ENCODE measurements at regions not wholly inside any gene's neighbourhood (a gene's known extent, or its start where the extent isn't known, plus 50 kb on each side); places are given as distances from the start of the nearest gene placed in this dataset.
"Not testable (repeated sequence)": the region's sequence is repeated elsewhere in the genome, so short reads cannot be mapped to it uniquely, and the experiment has no call there.

DNA sequence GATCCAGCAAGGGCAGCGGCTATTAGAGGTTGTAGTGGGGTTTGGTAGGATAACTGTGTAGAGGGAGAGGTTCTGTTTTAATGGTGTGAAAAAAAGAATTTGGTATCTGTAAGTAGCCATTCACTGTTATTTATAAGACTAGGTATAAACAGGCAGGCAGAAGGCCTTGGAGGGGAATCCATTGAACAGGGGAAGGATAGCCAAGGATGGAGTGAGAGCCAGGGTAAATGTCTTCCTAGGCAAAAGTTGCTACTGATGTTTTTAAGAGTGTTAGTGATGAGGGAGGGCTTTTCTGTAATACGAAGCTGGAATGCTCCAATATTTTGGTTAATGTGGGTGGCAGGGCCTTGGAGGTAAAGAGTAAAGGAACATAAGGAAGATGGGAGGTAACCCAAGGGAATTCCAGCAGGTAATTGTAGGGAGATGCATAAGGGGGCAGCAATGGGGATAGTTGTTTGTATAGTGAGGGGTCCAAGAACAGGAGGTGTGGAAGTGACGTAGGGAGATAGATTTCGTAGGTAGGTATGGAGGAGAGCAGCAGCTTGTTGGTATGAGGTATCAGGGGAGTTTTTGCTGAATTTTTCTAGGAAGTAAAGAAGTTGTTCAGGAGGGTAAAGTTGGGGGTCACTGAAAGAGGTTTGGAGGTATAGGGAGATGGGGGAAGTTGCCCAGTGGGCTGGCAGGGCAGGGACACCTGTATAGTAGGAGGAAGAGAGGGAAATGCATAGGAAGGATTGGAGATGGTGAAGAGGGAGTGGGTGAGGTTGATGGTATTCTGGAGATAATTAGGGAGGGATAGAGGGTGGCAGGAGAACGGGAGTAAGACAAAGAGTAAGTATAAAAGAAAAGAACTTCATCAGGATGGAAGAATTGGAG lies 752.4 kb upstream of the ADGRB3 start:
- no peak overlapping the region for H3K4ac ChIP-seq (ENCODE audit: low read length)
- H2BK15ac ChIP-seq (ENCODE audit: low read length) = no peak overlapping the region
- no peak overlapping the region for H2AK5ac ChIP-seq (ENCODE audit: low read depth, low read length)
- H3K36me3 ChIP-seq (replicated peaks in 1 of 2; ENCODE audit: control insufficient read depth in 2 of 2, insufficient read depth in 2 of 2, low read length in 2 of 2) = no peaks in the 10 kb centered on the region
- no peak overlapping the region for H2BK120ac ChIP-seq (ENCODE audit: low read depth, low read length)
- no peak overlapping the region for H3K27ac ChIP-seq (replicated peaks; ENCODE audit: low read length)
- WGBS, 2 donors (ENCODE audit: extremely low coverage in 2 of 2, insufficient read length in 2 of 2, insufficient replicate concordance in 1 of 2) = 100% methylated on average over 2 of the region's 5 CpGs
- H3K23ac ChIP-seq (ENCODE audit: low read depth, low read length, poor library complexity) = no peak overlapping the region
- H2AFZ ChIP-seq (ENCODE audit: low read length) = no peak overlapping the region
- H3K9me3 ChIP-seq (replicated peaks in 1 of 2; ENCODE audit: control insufficient read depth in 2 of 2, insufficient read depth in 1 of 2, low read depth in 1 of 2, low read length in 2 of 2) = no peaks in the 10 kb centered on the region
- H2BK12ac ChIP-seq (ENCODE audit: low read length) = no peak overlapping the region
- no peak overlapping the region for H3K4me3 ChIP-seq (ENCODE audit: low read length in 2 of 2)
- H2BK5ac ChIP-seq (ENCODE audit: low read length) = no peak overlapping the region
- H3K4me2 ChIP-seq (ENCODE audit: insufficient read depth, low read length, poor library complexity, severe bottlenecking) = no peak overlapping the region
- no peak overlapping the region for H4K91ac ChIP-seq (ENCODE audit: low read depth, low read length, poor library complexity)
- no peaks in the 10 kb centered on the region for H3K27me3 ChIP-seq (ENCODE audit: control insufficient read depth in 3 of 3, insufficient read depth in 3 of 3, low read depth in 1 of 3, low read length in 3 of 3)
- no peaks in the 10 kb centered on the region for H3K79me1 ChIP-seq (ENCODE audit: low read depth, low read length)
- no peak overlapping the region for H4K8ac ChIP-seq (ENCODE audit: low read depth, low read length)
- H3K9ac ChIP-seq (ENCODE audit: low read depth, low read length, poor library complexity) = no peak overlapping the region
- H3K18ac ChIP-seq (ENCODE audit: low read length) = no peak overlapping the region
- no peak overlapping the region for H3K14ac ChIP-seq (ENCODE audit: low read length)
- no peak for DNase-seq (ENCODE audit: low spot score)
- no peaks in the 10 kb centered on the region for H3K4me1 ChIP-seq (ENCODE audit: control insufficient read depth in 2 of 2, insufficient read depth in 1 of 2, low read depth in 1 of 2, low read length in 2 of 2)

- Histone ChIP-seq H3K27ac (replicated peaks; ENCODE audit: low read length) (no peak overlapping the region), H3K4me3 (ENCODE audit: low read length in 2 of 2) (no peak overlapping the region), H3K14ac (ENCODE audit: low read length) (no peak overlapping the region), H3K27me3 (ENCODE audit: control insufficient read depth in 3 of 3, insufficient read depth in 3 of 3, low read depth in 1 of 3, low read length in 3 of 3) (no peaks in the 10 kb centered on the region), H3K23ac (ENCODE audit: low read depth, low read length, poor library complexity) (no peak overlapping the region), H4K91ac (ENCODE audit: low read depth, low read length, poor library complexity) (no peak overlapping the region), H2BK5ac (ENCODE audit: low read length) (no peak overlapping the region), H4K8ac (ENCODE audit: low read depth, low read length) (no peak overlapping the region), H2BK120ac (ENCODE audit: low read depth, low read length) (no peak overlapping the region), H3K79me1 (ENCODE audit: low read depth, low read length) (no peaks in the 10 kb centered on the region), H2AFZ (ENCODE audit: low read length) (no peak overlapping the region), H2AK5ac (ENCODE audit: low read depth, low read length) (no peak overlapping the region), H3K9me3 (replicated peaks in 1 of 2; ENCODE audit: control insufficient read depth in 2 of 2, insufficient read depth in 1 of 2, low read depth in 1 of 2, low read length in 2 of 2) (no peaks in the 10 kb centered on the region), H3K18ac (ENCODE audit: low read length) (no peak overlapping the region), H3K9ac (ENCODE audit: low read depth, low read length, poor library complexity) (no peak overlapping the region), H3K4me1 (ENCODE audit: control insufficient read depth in 2 of 2, insufficient read depth in 1 of 2, low read depth in 1 of 2, low read length in 2 of 2) (no peaks in the 10 kb centered on the region), H3K36me3 (replicated peaks in 1 of 2; ENCODE audit: control insufficient read depth in 2 of 2, insufficient read depth in 2 of 2, low read length in 2 of 2) (no peaks in the 10 kb centered on the region), H3K4me2 (ENCODE audit: insufficient read depth, low read length, poor library complexity, severe bottlenecking) (no peak overlapping the region), H3K4ac (ENCODE audit: low read length) (no peak overlapping the region), H2BK15ac (ENCODE audit: low read length) (no peak overlapping the region), H2BK12ac (ENCODE audit: low read length) (no peak overlapping the region)
- no peak for DNase-seq (ENCODE audit: low spot score)
- no CpG with 5 or more reads among the region's 4 CpGs for WGBS, 2 donors (ENCODE audit: extremely low coverage in 2 of 2, insufficient read length in 2 of 2, insufficient replicate concordance in 1 of 2)
Observed at GRCh38 chr6:67881706-67882065, 753.4 kb upstream of the ADGRB3 start.

DNA sequence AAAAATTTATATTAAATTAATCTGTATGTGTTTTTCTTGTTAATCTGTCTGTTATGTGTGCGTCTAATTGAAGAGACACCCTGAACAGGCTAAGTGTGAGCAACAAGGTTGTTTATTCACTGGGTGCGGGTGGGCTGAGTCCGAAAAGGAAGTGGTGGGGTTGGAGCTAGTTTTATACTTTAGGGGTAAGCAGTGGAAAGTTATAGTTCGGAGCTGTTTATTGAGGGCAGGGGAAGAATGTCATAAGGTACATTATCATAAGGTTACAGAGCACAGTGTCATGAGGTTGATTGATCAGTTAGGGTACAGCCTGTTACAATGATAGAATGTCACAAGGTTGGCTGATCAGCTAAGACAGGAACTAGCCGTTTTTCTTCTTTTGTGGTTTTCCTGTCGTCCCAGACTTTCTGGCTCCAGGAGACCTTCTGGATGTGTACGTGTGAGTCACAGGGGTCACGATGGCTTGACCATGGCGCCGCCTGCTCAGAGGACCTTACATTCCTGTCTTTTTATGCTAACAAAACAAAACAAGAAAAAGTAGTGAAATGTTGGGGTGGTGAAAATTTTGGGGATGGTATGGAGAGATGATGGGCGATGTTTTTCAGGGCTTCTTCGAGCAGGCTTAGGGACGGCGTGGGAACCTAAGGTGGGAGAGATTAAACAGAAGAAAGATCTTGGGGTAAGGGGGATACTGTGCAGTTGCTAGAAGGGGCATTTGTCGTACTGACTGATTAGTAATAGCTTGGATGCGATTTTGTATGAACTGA lies 754.0 kb upstream of the ADGRB3 start:
- no peak overlapping the region for H3K4me3 ChIP-seq (ENCODE audit: low read length in 2 of 2)
- no peak overlapping the region for H2AK5ac ChIP-seq (ENCODE audit: low read depth, low read length)
- H3K36me3 ChIP-seq (replicated peaks in 1 of 2; ENCODE audit: control insufficient read depth in 2 of 2, insufficient read depth in 2 of 2, low read length in 2 of 2) = no peaks in the 10 kb centered on the region
- H3K27me3 ChIP-seq (ENCODE audit: control insufficient read depth in 3 of 3, insufficient read depth in 3 of 3, low read depth in 1 of 3, low read length in 3 of 3) = no peaks in the 10 kb centered on the region
- H3K14ac ChIP-seq (ENCODE audit: low read length) = no peak overlapping the region
- no peak overlapping the region for H2BK5ac ChIP-seq (ENCODE audit: low read length)
- H3K79me1 ChIP-seq (ENCODE audit: low read depth, low read length) = no peaks in the 10 kb centered on the region
- H3K4me1 ChIP-seq (ENCODE audit: control insufficient read depth in 2 of 2, insufficient read depth in 1 of 2, low read depth in 1 of 2, low read length in 2 of 2) = no peaks in the 10 kb centered on the region
- H3K27ac ChIP-seq (replicated peaks; ENCODE audit: low read length) = no peak overlapping the region
- DNase-seq (ENCODE audit: low spot score) = no peak
- H3K18ac ChIP-seq (ENCODE audit: low read length) = no peak overlapping the region
- no peak overlapping the region for H4K8ac ChIP-seq (ENCODE audit: low read depth, low read length)
- H3K9me3 ChIP-seq (replicated peaks in 1 of 2; ENCODE audit: control insufficient read depth in 2 of 2, insufficient read depth in 1 of 2, low read depth in 1 of 2, low read length in 2 of 2) = no peaks in the 10 kb centered on the region
- H2AFZ ChIP-seq (ENCODE audit: low read length) = no peak overlapping the region
- H2BK12ac ChIP-seq (ENCODE audit: low read length) = no peak overlapping the region
- no peak overlapping the region for H3K9ac ChIP-seq (ENCODE audit: low read depth, low read length, poor library complexity)
- no peak overlapping the region for H3K4ac ChIP-seq (ENCODE audit: low read length)
- H3K23ac ChIP-seq (ENCODE audit: low read depth, low read length, poor library complexity) = no peak overlapping the region
- H2BK120ac ChIP-seq (ENCODE audit: low read depth, low read length) = no peak overlapping the region
- H3K4me2 ChIP-seq (ENCODE audit: insufficient read depth, low read length, poor library complexity, severe bottlenecking) = no peak overlapping the region
- H2BK15ac ChIP-seq (ENCODE audit: low read length) = no peak overlapping the region
- no CpG with 5 or more reads among the region's 16 CpGs for WGBS, 2 donors (ENCODE audit: extremely low coverage in 2 of 2, insufficient read length in 2 of 2, insufficient replicate concordance in 1 of 2)
- no peak overlapping the region for H4K91ac ChIP-seq (ENCODE audit: low read depth, low read length, poor library complexity)

DNA sequence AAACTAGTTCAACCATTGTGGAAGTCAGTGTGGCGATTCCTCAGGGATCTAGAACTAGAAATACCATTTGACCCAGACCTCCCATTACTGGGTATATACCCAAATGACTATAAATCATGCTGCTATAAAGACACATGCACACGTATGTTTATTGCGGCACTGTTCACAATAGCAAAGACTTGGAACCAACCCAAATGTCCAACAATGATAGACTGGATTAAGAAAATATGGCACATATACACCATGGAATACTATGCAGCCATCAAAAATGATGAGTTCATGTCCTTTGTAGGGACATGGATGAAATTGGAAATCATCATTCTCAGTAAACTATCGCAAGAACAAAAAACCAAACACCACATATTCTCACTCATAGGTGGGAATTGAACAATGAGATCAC lies 754.7 kb upstream of the ADGRB3 start:
- not testable (repeated sequence) for H3K4me3 ChIP-seq (ENCODE audit: low read length in 2 of 2); H2BK15ac ChIP-seq (ENCODE audit: low read length); H3K9me3 ChIP-seq (replicated peaks in 1 of 2; ENCODE audit: control insufficient read depth in 2 of 2, insufficient read depth in 1 of 2, low read depth in 1 of 2, low read length in 2 of 2); H3K36me3 ChIP-seq (replicated peaks in 1 of 2; ENCODE audit: control insufficient read depth in 2 of 2, insufficient read depth in 2 of 2, low read length in 2 of 2); H4K91ac ChIP-seq (ENCODE audit: low read depth, low read length, poor library complexity); H3K27ac ChIP-seq (replicated peaks; ENCODE audit: low read length); H4K8ac ChIP-seq (ENCODE audit: low read depth, low read length); H2BK5ac ChIP-seq (ENCODE audit: low read length); H2BK120ac ChIP-seq (ENCODE audit: low read depth, low read length); H2AFZ ChIP-seq (ENCODE audit: low read length); H3K4ac ChIP-seq (ENCODE audit: low read length); H3K14ac ChIP-seq (ENCODE audit: low read length); H3K27me3 ChIP-seq (ENCODE audit: control insufficient read depth in 3 of 3, insufficient read depth in 3 of 3, low read depth in 1 of 3, low read length in 3 of 3); H3K79me1 ChIP-seq (ENCODE audit: low read depth, low read length); H3K9ac ChIP-seq (ENCODE audit: low read depth, low read length, poor library complexity); DNase-seq (ENCODE audit: low spot score); H3K4me2 ChIP-seq (ENCODE audit: insufficient read depth, low read length, poor library complexity, severe bottlenecking); H3K18ac ChIP-seq (ENCODE audit: low read length); H3K4me1 ChIP-seq (ENCODE audit: control insufficient read depth in 2 of 2, insufficient read depth in 1 of 2, low read depth in 1 of 2, low read length in 2 of 2); H3K23ac ChIP-seq (ENCODE audit: low read depth, low read length, poor library complexity); H2AK5ac ChIP-seq (ENCODE audit: low read depth, low read length); H2BK12ac ChIP-seq (ENCODE audit: low read length)
- no CpG with 5 or more reads among the region's 4 CpGs for WGBS, 2 donors (ENCODE audit: extremely low coverage in 2 of 2, insufficient read length in 2 of 2, insufficient replicate concordance in 1 of 2)

Measured in neuronal stem cell (in vitro differentiated cells).